Astrocyte (in vitro differentiated cells and primary cell): ENCODE measurements at regions not wholly inside any gene's neighbourhood (a gene's known extent, or its start where the extent isn't known, plus 50 kb on each side); places are given as distances from the start of the nearest gene placed in this dataset.

Experiments
- DNase-seq: peaks from one replicate; pipeline ENCODE4 v3.0.0-alpha.2; 2010; ENCODE audit warnings: low read depth
- FAIRE-seq: peaks from 2 replicates; lab custom pipeline; 2011; peaks lifted over from hg19 to GRCh38; lab: Jason Lieb, UNC
- H2AFZ ChIP-seq: 2 replicates; pipeline ENCODE4 v1.6.0; 2012; ENCODE audit warnings: low read depth, low read length, inconsistent platforms
- H3K27ac ChIP-seq: 2 replicates; pipeline ENCODE4 v1.5.1; 2011; ENCODE audit warnings: low read depth, low read length, inconsistent platforms
- H3K27me3 ChIP-seq: 2 replicates; pipeline ENCODE4 v1.6.0; 2011; ENCODE audit warnings: low read length, inconsistent platforms; ENCODE audit not compliant: insufficient read depth
- H3K36me3 ChIP-seq: 2 replicates; pipeline ENCODE4 v1.5.1; 2011; ENCODE audit warnings: low read length, inconsistent platforms; ENCODE audit not compliant: insufficient read depth
- H3K4me1 ChIP-seq: 2 replicates; pipeline ENCODE4 v1.5.1; 2011; ENCODE audit warnings: low read length, inconsistent platforms; ENCODE audit not compliant: insufficient read depth
- H3K4me2 ChIP-seq: 2 replicates; pipeline ENCODE4 v1.6.0; 2012; ENCODE audit warnings: low read length, inconsistent platforms
- H3K4me3 ChIP-seq: 2 replicates; pipeline ENCODE4 v1.5.1; 2011; ENCODE audit warnings: low read depth, mild to moderate bottlenecking, low read length, inconsistent platforms; ENCODE audit not compliant: insufficient read depth
- H3K79me2 ChIP-seq: 2 replicates; pipeline ENCODE4 v1.6.0; 2012; ENCODE audit warnings: mild to moderate bottlenecking, low read length, inconsistent platforms; ENCODE audit not compliant: insufficient read depth
- H3K9ac ChIP-seq: 2 replicates; pipeline ENCODE4 v1.6.0; 2012; ENCODE audit warnings: mild to moderate bottlenecking, low read length, inconsistent platforms
- H3K9me3 ChIP-seq: 2 replicates; pipeline ENCODE4 v1.5.1; 2012; ENCODE audit warnings: low read depth, mild to moderate bottlenecking, low read length, inconsistent platforms; ENCODE audit not compliant: insufficient read depth
- H4K20me1 ChIP-seq: 2 replicates; pipeline ENCODE4 v1.6.0; 2012; ENCODE audit warnings: low read length, inconsistent platforms; ENCODE audit not compliant: insufficient read depth
- H3K27ac Mint-ChIP-seq: one replicate; pipeline ENCODE4 v1.8.0; 2021; ENCODE audit warnings: mild to moderate bottlenecking, mixed read lengths; ENCODE audit not compliant: unreplicated experiment
- H3K27me3 Mint-ChIP-seq: one replicate; pipeline ENCODE4 v1.8.0; 2021; ENCODE audit warnings: low read depth, mixed read lengths; ENCODE audit not compliant: unreplicated experiment
- H3K36me3 Mint-ChIP-seq: one replicate; pipeline ENCODE4 v1.8.0; 2021; ENCODE audit warnings: low read depth, mixed read lengths; ENCODE audit not compliant: unreplicated experiment
- H3K4me1 Mint-ChIP-seq: one replicate; pipeline ENCODE4 v1.8.0; 2021; ENCODE audit warnings: low read depth, mixed read lengths; ENCODE audit not compliant: unreplicated experiment
- H3K4me3 Mint-ChIP-seq: one replicate; pipeline ENCODE4 v1.8.0; 2021; ENCODE audit warnings: mild to moderate bottlenecking, moderate library complexity, mixed read lengths; ENCODE audit not compliant: unreplicated experiment
- H3K9me3 Mint-ChIP-seq: one replicate; pipeline ENCODE4 v1.8.0; 2021; ENCODE audit warnings: mild to moderate bottlenecking, mixed read lengths; ENCODE audit not compliant: unreplicated experiment
- CTCF ChIP-seq: IDR thresholded peaks from 2 replicates; pipeline ENCODE4 v1.5.1; 2011; ENCODE audit warnings: low read depth, mild to moderate bottlenecking, inconsistent platforms, low read length, moderate library complexity; ENCODE audit not compliant: insufficient read depth
- EZH2 ChIP-seq: IDR thresholded peaks from 2 replicates; pipeline ENCODE4 v1.6.1; 2012; ENCODE audit warnings: mild to moderate bottlenecking, low read length, inconsistent platforms; ENCODE audit not compliant: insufficient read depth

DNA sequence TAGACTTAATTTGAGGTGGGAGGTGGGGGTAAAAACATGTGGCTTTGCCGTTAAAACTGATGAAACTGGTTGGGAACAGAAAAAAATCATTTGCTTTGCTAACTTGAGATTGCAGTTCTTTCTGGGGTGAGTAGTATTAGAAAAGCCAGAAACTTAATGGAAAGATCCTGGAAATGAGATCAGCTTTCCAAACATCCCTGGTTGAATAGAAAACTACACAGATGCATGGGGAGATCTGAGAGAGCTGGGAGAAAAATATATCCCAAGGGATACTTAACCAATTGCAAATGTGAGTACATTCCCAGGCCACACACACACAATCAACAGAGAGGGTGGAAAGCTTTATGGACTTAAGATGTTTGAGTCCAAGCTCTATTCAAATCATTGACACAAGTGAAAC lies 222.3 kb downstream of the YTHDC2 start:
- Histone ChIP-seq H3K4me3 (no peak overlapping the region), H3K36me3 (no peaks in the 10 kb centered on the region), H2AFZ (no peak overlapping the region), H3K9me3 (no peaks in the 10 kb centered on the region), H3K27ac (no peak overlapping the region), H3K79me2 (no peaks in the 10 kb centered on the region), H3K4me2 (no peak overlapping the region), H3K4me1 (no peaks in the 10 kb centered on the region), H4K20me1 (no peaks in the 10 kb centered on the region), H3K9ac (no peak overlapping the region), H3K27me3 (no peaks in the 10 kb centered on the region)
- FAIRE-seq = no peak
- H3K4me1 Mint-ChIP-seq = no peaks in the 10 kb centered on the region
- H3K36me3 Mint-ChIP-seq = no peaks in the 10 kb centered on the region
- TF ChIP-seq EZH2 (no peak), CTCF (no peak)
- H3K4me3 Mint-ChIP-seq = no peak overlapping the region
- DNase-seq = no peak
- no peaks in the 10 kb centered on the region for H3K9me3 Mint-ChIP-seq
- H3K27ac Mint-ChIP-seq = no peak overlapping the region
- H3K27me3 Mint-ChIP-seq = no peaks in the 10 kb centered on the region

DNA sequence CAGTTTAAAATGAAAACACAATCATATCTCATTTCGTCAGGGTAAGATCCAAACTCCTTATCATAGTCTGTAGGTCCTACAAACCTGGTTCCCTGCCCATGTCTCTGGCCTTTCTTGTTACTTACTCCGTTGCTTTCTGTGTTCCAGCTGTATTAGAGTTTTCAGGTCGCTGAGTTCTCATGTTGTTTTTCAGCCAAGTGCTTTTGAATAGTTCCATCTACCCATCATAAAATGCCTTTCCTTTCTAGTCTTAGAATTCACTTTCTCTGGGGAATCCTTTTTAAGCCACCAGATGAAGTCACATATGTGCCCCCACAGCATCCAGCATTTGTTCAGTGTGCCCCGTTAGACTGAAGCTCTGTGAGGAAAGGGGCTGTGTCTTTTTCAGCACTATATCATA lies 228.7 kb downstream of the YTHDC2 start:
- TF ChIP-seq CTCF (no peak), EZH2 (no peak)
- H3K4me1 ChIP-seq = no peaks in the 10 kb centered on the region
- no peak overlapping the region for H2AFZ ChIP-seq
- no peak overlapping the region for H3K4me3 Mint-ChIP-seq
- H3K27ac ChIP-seq = no peak overlapping the region
- no peak overlapping the region for H3K9ac ChIP-seq
- H3K27ac Mint-ChIP-seq = no peak overlapping the region
- FAIRE-seq (no peak), DNase-seq (no peak)
- H3K79me2 ChIP-seq = no peaks in the 10 kb centered on the region
- H3K4me1 Mint-ChIP-seq = no peaks in the 10 kb centered on the region
- H3K9me3 ChIP-seq = no peaks in the 10 kb centered on the region
- no peaks in the 10 kb centered on the region for H3K27me3 Mint-ChIP-seq
- H3K4me3 ChIP-seq = no peak overlapping the region
- no peaks in the 10 kb centered on the region for H3K36me3 Mint-ChIP-seq
- H3K4me2 ChIP-seq = no peak overlapping the region
- H4K20me1 ChIP-seq = no peaks in the 10 kb centered on the region
- H3K9me3 Mint-ChIP-seq = peaks cover 3% of the 10 kb centered on the region
- H3K36me3 ChIP-seq = no peaks in the 10 kb centered on the region
- no peaks in the 10 kb centered on the region for H3K27me3 ChIP-seq

- Histone ChIP-seq H3K4me2 (no peak overlapping the region), H3K4me3 (no peak overlapping the region), H2AFZ (no peak overlapping the region), H4K20me1 (no peaks in the 10 kb centered on the region), H3K36me3 (no peaks in the 10 kb centered on the region), H3K27me3 (no peaks in the 10 kb centered on the region), H3K9ac (no peak overlapping the region), H3K4me1 (no peaks in the 10 kb centered on the region), H3K9me3 (no peaks in the 10 kb centered on the region), H3K27ac (no peak overlapping the region), H3K79me2 (no peaks in the 10 kb centered on the region)
- H3K27ac Mint-ChIP-seq = no peak overlapping the region
- FAIRE-seq = no peak
- peaks cover under 1% of the 10 kb centered on the region for H3K4me1 Mint-ChIP-seq
- no peak for DNase-seq
- no peaks in the 10 kb centered on the region for H3K27me3 Mint-ChIP-seq
- H3K36me3 Mint-ChIP-seq = no peaks in the 10 kb centered on the region
- H3K9me3 Mint-ChIP-seq = peaks cover 3% of the 10 kb centered on the region
- no peak for TF ChIP-seq EZH2
- no peak for TF ChIP-seq CTCF
- no peak overlapping the region for H3K4me3 Mint-ChIP-seq
Observed at GRCh38 chr5:113742639-113743038, 229.1 kb downstream of the YTHDC2 start.
